DOHH2 (cell line): ENCODE measurements at regions not wholly inside any gene's neighbourhood (a gene's known extent, or its start where the extent isn't known, plus 50 kb on each side); places are given as distances from the start of the nearest gene placed in this dataset.
"Not testable (repeated sequence)": the region's sequence is repeated elsewhere in the genome, so short reads cannot be mapped to it uniquely, and the experiment has no call there.

Source experiments
- EZH2phosphoT487 ChIP-seq: fragments of 200-600 bp; sonication (generic); IDR thresholded peaks from 2 replicates; pipeline ENCODE4 v1.6.1; 2017; ENCODE audit warnings: borderline replicate concordance, mild to moderate bottlenecking, antibody characterized with exemption, low read length, moderate library complexity, mixed read lengths
- TF ChIP-seq, protein P1 (sequence below): fragments of 200-600 bp; sonication (generic); IDR thresholded peaks from one replicate; pipeline ENCODE4 v1.5.1; 2014; ENCODE audit warnings: antibody characterized with exemption, mild to moderate bottlenecking, low read depth, low read length; ENCODE audit not compliant: poor library complexity, severe bottlenecking

DNA sequence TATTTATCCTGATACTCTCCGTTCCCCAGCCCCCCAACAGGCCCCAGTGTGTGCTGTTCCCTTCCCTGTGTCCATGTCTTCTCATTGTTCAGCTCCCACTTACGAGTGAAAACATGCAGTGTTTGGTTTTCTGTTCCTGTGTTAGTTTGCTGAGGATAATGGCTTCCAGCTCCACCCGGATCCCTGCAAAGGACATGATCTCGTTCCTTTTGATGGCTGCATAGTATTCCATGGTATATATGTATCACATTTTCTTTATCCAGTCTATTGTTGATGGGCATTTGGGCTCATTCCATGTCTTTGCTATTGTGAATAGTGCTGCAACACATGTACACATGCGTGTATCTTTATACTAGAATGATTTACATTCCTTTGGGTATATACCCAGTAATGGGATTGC lies 403.9 kb upstream of the PRKCQ start:
- TF ChIP-seq, protein P1, sequence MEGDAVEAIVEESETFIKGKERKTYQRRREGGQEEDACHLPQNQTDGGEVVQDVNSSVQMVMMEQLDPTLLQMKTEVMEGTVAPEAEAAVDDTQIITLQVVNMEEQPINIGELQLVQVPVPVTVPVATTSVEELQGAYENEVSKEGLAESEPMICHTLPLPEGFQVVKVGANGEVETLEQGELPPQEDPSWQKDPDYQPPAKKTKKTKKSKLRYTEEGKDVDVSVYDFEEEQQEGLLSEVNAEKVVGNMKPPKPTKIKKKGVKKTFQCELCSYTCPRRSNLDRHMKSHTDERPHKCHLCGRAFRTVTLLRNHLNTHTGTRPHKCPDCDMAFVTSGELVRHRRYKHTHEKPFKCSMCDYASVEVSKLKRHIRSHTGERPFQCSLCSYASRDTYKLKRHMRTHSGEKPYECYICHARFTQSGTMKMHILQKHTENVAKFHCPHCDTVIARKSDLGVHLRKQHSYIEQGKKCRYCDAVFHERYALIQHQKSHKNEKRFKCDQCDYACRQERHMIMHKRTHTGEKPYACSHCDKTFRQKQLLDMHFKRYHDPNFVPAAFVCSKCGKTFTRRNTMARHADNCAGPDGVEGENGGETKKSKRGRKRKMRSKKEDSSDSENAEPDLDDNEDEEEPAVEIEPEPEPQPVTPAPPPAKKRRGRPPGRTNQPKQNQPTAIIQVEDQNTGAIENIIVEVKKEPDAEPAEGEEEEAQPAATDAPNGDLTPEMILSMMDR: not testable (repeated sequence)
- not testable (repeated sequence) for TF ChIP-seq EZH2phosphoT487
